ENCODE measurements at regions not wholly inside any gene's neighbourhood (a gene's known extent, or its start where the extent isn't known, plus 50 kb on each side); places are given as distances from the start of the nearest gene placed in this dataset.
"Not testable (repeated sequence)": the region's sequence is repeated elsewhere in the genome, so short reads cannot be mapped to it uniquely, and the experiment has no call there.

DNA sequence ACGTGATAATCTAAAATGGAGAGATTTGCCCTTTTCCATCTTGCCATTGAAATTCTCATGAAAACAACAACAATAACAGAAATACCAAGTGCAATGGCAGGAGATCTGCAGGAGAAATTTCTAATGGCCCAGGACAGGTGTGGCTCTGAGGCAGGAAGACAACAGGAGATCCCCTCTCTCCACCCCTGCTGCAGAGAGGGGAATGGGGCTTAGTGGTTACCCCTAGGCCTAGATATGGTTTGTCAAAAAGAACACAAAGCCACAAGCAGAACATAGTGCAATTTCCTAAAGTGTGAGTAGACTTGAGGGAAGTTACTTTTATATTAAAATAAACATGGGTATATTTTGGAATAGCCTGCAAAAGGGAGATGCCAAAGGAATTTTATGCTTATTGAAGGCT lies 369.5 kb downstream of the KCNRG start:
- Histone ChIP-seq H3K4me1 (ENCODE audit: control insufficient read depth, insufficient read depth, low read length) (no peaks in the 10 kb centered on the region), H3K27me3 (ENCODE audit: control insufficient read depth, insufficient read depth, low read length) (no peaks in the 10 kb centered on the region), H3K27ac (ENCODE audit: low read length) (no peak overlapping the region), H3K9me3 (ENCODE audit: control insufficient read depth, low read depth, low read length) (no peaks in the 10 kb centered on the region), H3K36me3 (ENCODE audit: control insufficient read depth, insufficient read depth, low read length) (no peaks in the 10 kb centered on the region), H3K4me3 (ENCODE audit: low read length) (no peak overlapping the region)
- WGBS (ENCODE audit: insufficient coverage, low lambda C conversion rate) = no CpG with 5 or more reads among the region's 1 CpG
- DNase-seq = no peak

DNA sequence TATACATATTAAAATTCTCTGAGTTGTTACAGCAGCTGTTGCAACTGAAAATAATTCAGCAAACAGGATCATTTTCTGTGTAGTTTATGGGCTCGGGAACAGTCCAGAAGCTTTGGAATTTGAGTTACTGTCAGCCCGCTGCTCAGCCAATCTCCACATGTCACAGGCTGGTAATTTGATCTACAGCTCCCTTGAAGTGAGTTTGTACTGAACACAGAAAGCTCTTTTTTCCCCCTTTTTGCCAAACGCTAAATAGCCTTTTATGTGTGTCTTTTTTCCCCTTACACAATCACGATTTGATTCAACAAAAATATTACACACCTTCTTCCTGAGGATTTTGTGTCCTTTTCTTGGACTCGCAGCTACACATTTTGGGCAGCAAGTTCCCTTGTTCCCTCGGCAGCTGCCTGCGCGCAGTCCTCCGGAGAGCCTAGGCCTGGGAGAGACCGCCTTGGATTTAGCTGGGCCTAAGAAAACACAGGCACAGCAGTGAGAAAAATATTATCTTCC lies 371.4 kb downstream of the KCNRG start:
- DNase-seq = no peak
- no peak overlapping the region for H3K27ac ChIP-seq (ENCODE audit: low read length)
- no peaks in the 10 kb centered on the region for H3K9me3 ChIP-seq (ENCODE audit: control insufficient read depth, low read depth, low read length)
- H3K36me3 ChIP-seq (ENCODE audit: control insufficient read depth, insufficient read depth, low read length) = no peaks in the 10 kb centered on the region
- H3K4me1 ChIP-seq (ENCODE audit: control insufficient read depth, insufficient read depth, low read length) = no peaks in the 10 kb centered on the region
- H3K27me3 ChIP-seq (ENCODE audit: control insufficient read depth, insufficient read depth, low read length) = no peaks in the 10 kb centered on the region
- WGBS (ENCODE audit: insufficient coverage, low lambda C conversion rate) = 54% methylated on average over 2 of the region's 10 CpGs
- no peak overlapping the region for H3K4me3 ChIP-seq (ENCODE audit: low read length)

GRCh38 chr13:50387051-50387581 lies 371.9 kb downstream of the KCNRG start:
- Histone ChIP-seq H3K4me1 (ENCODE audit: control insufficient read depth, insufficient read depth, low read length) (no peaks in the 10 kb centered on the region), H3K4me3 (ENCODE audit: low read length) (no peak overlapping the region), H3K36me3 (ENCODE audit: control insufficient read depth, insufficient read depth, low read length) (no peaks in the 10 kb centered on the region), H3K9me3 (ENCODE audit: control insufficient read depth, low read depth, low read length) (no peaks in the 10 kb centered on the region), H3K27ac (ENCODE audit: low read length) (no peak overlapping the region), H3K27me3 (ENCODE audit: control insufficient read depth, insufficient read depth, low read length) (no peaks in the 10 kb centered on the region)
- DNase-seq = no peak
- WGBS (ENCODE audit: insufficient coverage, low lambda C conversion rate) = no CpG with 5 or more reads among the region's 6 CpGs

- no peak for DNase-seq
- Histone ChIP-seq H3K27me3 (ENCODE audit: control insufficient read depth, insufficient read depth, low read length) (no peaks in the 10 kb centered on the region), H3K27ac (ENCODE audit: low read length) (no peak overlapping the region), H3K36me3 (ENCODE audit: control insufficient read depth, insufficient read depth, low read length) (no peaks in the 10 kb centered on the region), H3K4me1 (ENCODE audit: control insufficient read depth, insufficient read depth, low read length) (peaks cover under 1% of the 10 kb centered on the region), H3K4me3 (ENCODE audit: low read length) (no peak overlapping the region), H3K9me3 (ENCODE audit: control insufficient read depth, low read depth, low read length) (no peaks in the 10 kb centered on the region)
- 80% methylated on average over 1 of the region's 3 CpGs for WGBS (ENCODE audit: insufficient coverage, low lambda C conversion rate)
Measured at GRCh38 chr13:50388481-50388880, 373.2 kb downstream of the KCNRG start.

DNA sequence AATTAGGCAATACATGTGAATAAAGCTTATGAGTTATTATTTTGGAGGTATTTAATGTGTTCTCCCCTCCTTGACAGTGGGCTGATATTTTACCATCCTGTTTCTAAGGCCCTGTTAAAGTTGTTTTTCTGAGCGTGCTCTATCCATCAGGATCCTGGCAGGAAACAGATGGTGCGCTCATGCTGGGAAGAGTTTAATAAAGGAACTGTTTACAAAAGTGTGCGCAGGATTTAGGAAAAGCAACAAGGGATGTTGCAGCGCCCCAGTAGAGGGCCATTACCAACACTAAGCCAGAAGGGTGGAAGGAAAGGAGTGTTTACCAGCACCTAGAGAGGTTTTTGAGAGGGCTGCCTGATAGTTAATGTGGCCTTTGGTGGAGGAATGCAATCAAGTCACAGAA lies 374.5 kb downstream of the KCNRG start:
- WGBS (ENCODE audit: insufficient coverage, low lambda C conversion rate) = 90% methylated on average over 3 of the region's 4 CpGs
- DNase-seq = no peak
- no peak overlapping the region for H3K27ac ChIP-seq (ENCODE audit: low read length)

DNA sequence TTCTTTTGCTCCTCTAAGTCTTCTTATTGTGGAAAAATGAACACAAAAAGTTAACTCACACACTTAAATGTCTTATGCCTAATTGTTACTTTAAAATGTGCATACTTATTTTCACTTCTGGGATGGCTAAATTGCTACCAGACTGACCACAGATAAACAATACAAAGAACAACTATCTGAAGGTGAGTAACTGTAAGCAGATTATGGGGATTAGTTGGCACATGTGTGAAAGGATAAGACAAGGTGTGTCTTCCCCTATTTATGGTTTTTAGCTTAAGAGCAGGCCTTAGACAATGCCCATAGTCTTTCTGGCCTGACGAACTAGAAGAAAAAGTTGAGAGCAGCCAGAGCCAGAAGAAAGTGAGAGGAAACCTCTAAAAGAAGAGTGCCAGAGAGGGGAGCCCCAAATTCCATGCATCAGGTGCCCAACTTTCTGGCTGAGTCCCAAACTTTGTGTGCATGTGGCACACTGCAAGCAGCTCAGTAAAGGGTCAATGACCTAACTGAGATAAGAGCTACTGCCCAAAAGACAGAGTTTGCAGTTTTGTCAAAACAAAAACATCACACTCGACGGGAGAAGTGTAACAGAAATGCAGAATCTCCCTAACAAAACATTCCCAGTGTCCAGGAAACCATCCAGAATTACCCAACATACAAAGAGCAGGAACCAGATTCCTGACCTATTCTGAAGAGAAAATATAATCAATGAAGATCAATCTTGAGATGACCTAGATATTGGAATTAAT lies 375.4 kb downstream of the KCNRG start:
- Histone ChIP-seq H3K27ac (ENCODE audit: low read length) (no peak overlapping the region), H3K27me3 (ENCODE audit: control insufficient read depth, insufficient read depth, low read length) (no peaks in the 10 kb centered on the region), H3K9me3 (ENCODE audit: control insufficient read depth, low read depth, low read length) (no peaks in the 10 kb centered on the region), H3K36me3 (ENCODE audit: control insufficient read depth, insufficient read depth, low read length) (no peaks in the 10 kb centered on the region), H3K4me1 (ENCODE audit: control insufficient read depth, insufficient read depth, low read length) (peaks cover 2% of the 10 kb centered on the region), H3K4me3 (ENCODE audit: low read length) (no peak overlapping the region)
- WGBS (ENCODE audit: insufficient coverage, low lambda C conversion rate) = 86% methylated on average over 1 of the region's 3 CpGs
- no peak for DNase-seq

More for the DNA sequence above, 374.5 kb downstream of the KCNRG start:
- H3K27me3 ChIP-seq (ENCODE audit: control insufficient read depth, insufficient read depth, low read length) = no peaks in the 10 kb centered on the region
- peaks cover 2% of the 10 kb centered on the region for H3K4me1 ChIP-seq (ENCODE audit: control insufficient read depth, insufficient read depth, low read length)
- no peak overlapping the region for H3K4me3 ChIP-seq (ENCODE audit: low read length)
- H3K36me3 ChIP-seq (ENCODE audit: control insufficient read depth, insufficient read depth, low read length) = no peaks in the 10 kb centered on the region
- no peaks in the 10 kb centered on the region for H3K9me3 ChIP-seq (ENCODE audit: control insufficient read depth, low read depth, low read length)

GRCh38 chr13:50392977-50393376 lies 377.7 kb downstream of the KCNRG start:
- Histone ChIP-seq H3K27ac (ENCODE audit: low read length) (no peak overlapping the region), H3K4me3 (ENCODE audit: low read length) (no peak overlapping the region), H3K36me3 (ENCODE audit: control insufficient read depth, insufficient read depth, low read length) (no peaks in the 10 kb centered on the region), H3K27me3 (ENCODE audit: control insufficient read depth, insufficient read depth, low read length) (no peaks in the 10 kb centered on the region), H3K9me3 (ENCODE audit: control insufficient read depth, low read depth, low read length) (peaks cover 2% of the 10 kb centered on the region), H3K4me1 (ENCODE audit: control insufficient read depth, insufficient read depth, low read length) (peaks cover 2% of the 10 kb centered on the region)
- no peak for DNase-seq
- 88% methylated on average over 1 of the region's 1 CpG for WGBS (ENCODE audit: insufficient coverage, low lambda C conversion rate)

DNA sequence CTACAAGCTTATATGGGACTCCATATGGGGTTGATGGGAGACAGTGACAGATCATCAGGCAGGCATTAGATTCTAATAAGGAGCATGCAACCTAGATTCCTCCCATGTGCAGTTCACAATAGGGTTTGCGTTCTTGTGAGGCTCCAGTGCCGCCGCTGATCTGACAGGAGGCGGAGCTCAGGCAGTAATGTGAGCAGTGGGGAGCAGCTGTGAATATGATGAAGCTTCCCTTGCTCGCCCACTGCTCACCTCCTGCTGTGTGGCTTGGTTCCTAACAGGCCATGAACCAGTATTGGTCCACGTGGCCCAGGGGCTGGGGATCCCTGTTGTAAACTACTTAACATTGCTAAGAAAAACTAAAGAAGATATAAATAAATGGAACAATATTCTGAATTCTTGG lies 378.4 kb downstream of the KCNRG start:
- Histone ChIP-seq H3K27me3 (ENCODE audit: control insufficient read depth, insufficient read depth, low read length) (no peaks in the 10 kb centered on the region), H3K4me3 (ENCODE audit: low read length) (no peak overlapping the region), H3K27ac (ENCODE audit: low read length) (no peak overlapping the region), H3K36me3 (ENCODE audit: control insufficient read depth, insufficient read depth, low read length) (no peaks in the 10 kb centered on the region), H3K9me3 (ENCODE audit: control insufficient read depth, low read depth, low read length) (peaks cover 2% of the 10 kb centered on the region), H3K4me1 (ENCODE audit: control insufficient read depth, insufficient read depth, low read length) (peaks cover 2% of the 10 kb centered on the region)
- no CpG with 5 or more reads among the region's 6 CpGs for WGBS (ENCODE audit: insufficient coverage, low lambda C conversion rate)
- no peak for DNase-seq

DNA sequence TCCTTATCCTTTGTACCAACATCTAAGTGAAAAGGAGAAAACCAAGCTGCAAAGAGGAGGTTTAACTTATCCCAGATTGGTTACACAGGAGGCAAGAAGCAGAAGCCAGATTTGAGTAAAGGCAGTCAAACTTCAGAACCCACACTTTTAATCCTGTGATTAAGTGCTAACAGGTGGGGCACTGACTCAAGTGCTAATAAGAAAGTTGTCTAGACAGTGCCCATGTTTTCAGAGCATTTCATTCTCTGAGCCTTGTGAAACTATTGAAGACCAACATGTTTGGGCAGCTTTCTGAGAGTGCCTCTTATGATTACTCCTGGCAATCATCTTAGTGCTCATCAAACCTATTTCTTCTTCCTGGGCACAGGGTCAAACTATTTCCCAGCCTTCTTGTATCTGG lies 380.8 kb downstream of the KCNRG start:
- Histone ChIP-seq H3K36me3 (ENCODE audit: control insufficient read depth, insufficient read depth, low read length) (no peaks in the 10 kb centered on the region), H3K9me3 (ENCODE audit: control insufficient read depth, low read depth, low read length) (peaks cover 2% of the 10 kb centered on the region), H3K4me3 (ENCODE audit: low read length) (no peak overlapping the region), H3K4me1 (ENCODE audit: control insufficient read depth, insufficient read depth, low read length) (peaks cover 6% of the 10 kb centered on the region), H3K27me3 (ENCODE audit: control insufficient read depth, insufficient read depth, low read length) (no peaks in the 10 kb centered on the region), H3K27ac (ENCODE audit: low read length) (no peak overlapping the region)
- no peak for DNase-seq

DNA sequence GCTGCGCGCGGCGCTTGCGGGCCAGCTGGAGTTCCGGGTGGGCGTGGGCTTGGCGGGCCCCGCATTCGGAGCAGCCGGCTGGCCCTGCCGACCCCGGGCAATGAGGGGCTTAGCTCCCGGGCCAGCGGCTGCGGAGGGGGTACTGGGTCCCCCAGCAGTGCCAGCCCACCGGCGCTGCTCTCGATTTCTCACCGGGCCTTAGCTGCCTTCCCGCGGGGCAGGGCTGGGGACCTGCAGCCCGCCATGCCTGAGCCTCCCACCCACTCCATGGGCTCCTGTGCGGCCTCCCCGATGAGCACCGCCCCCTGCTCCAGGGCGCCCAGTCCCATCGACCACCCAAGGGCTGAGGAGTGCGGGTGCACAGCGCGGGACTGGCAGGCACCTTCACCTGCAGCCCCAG lies 381.4 kb downstream of the KCNRG start:
- no CpG with 5 or more reads among the region's 31 CpGs for WGBS (ENCODE audit: insufficient coverage, low lambda C conversion rate)

More for the DNA sequence above, 381.4 kb downstream of the KCNRG start:
- DNase-seq; H3K4me1 ChIP-seq (ENCODE audit: control insufficient read depth, insufficient read depth, low read length); H3K27ac ChIP-seq (ENCODE audit: low read length); H3K36me3 ChIP-seq (ENCODE audit: control insufficient read depth, insufficient read depth, low read length); H3K9me3 ChIP-seq (ENCODE audit: control insufficient read depth, low read depth, low read length); H3K27me3 ChIP-seq (ENCODE audit: control insufficient read depth, insufficient read depth, low read length); H3K4me3 ChIP-seq (ENCODE audit: low read length): not testable (repeated sequence)
